Chondrocyte (in vitro differentiated cells): ENCODE measurements at regions not wholly inside any gene's neighbourhood (a gene's known extent, or its start where the extent isn't known, plus 50 kb on each side); places are given as distances from the start of the nearest gene placed in this dataset.

ENCODE experiments used
- DNase-seq: peaks from one replicate; pipeline ENCODE4 v3.0.0; 2021; ENCODE audit warnings: mixed read lengths, low spot score
- H3K27ac Mint-ChIP-seq: one replicate; pipeline ENCODE4 v1.8.0; 2021; ENCODE audit warnings: mild to moderate bottlenecking, moderate library complexity, mixed read lengths; ENCODE audit not compliant: unreplicated experiment
- H3K27me3 Mint-ChIP-seq: 2 replicates; pipeline ENCODE4 v1.8.0; 2021; ENCODE audit warnings: low read depth, mixed read lengths
- H3K36me3 Mint-ChIP-seq: 2 replicates; pipeline ENCODE4 v1.8.0; 2021; ENCODE audit warnings: low read depth, mixed read lengths
- H3K4me1 Mint-ChIP-seq: 2 replicates; pipeline ENCODE4 v1.8.0; 2021; ENCODE audit warnings: low read depth, mild to moderate bottlenecking, mixed read lengths
- H3K4me3 Mint-ChIP-seq: one replicate; pipeline ENCODE4 v1.8.0; 2021; ENCODE audit warnings: mild to moderate bottlenecking, moderate library complexity, mixed read lengths; ENCODE audit not compliant: unreplicated experiment
- H3K9me3 Mint-ChIP-seq: 2 replicates; pipeline ENCODE4 v1.8.0; 2021; ENCODE audit warnings: low read depth, mixed read lengths
- CTCF ChIP-seq: fragments of 200-600 bp; sonication (generic); IDR thresholded peaks from 2 replicates; pipeline ENCODE4 v1.5.0; 2021; ENCODE audit warnings: antibody characterized with exemption, mild to moderate bottlenecking, moderate library complexity

GRCh38 chr17:72065556-72065955, 55.3 kb upstream of the SOX9 start:
- Mint-ChIP-seq H3K27ac (no peak overlapping the region), H3K9me3 (no peaks in the 10 kb centered on the region), H3K27me3 (no peaks in the 10 kb centered on the region), H3K4me1 (no peaks in the 10 kb centered on the region), H3K4me3 (no peak overlapping the region), H3K36me3 (no peaks in the 10 kb centered on the region)
- no peak for TF ChIP-seq CTCF
- no peak for DNase-seq

GRCh38 chr17:72068643-72069042, 52.2 kb upstream of the SOX9 start:
- no peak for DNase-seq
- no peak for TF ChIP-seq CTCF
- Mint-ChIP-seq H3K9me3 (no peaks in the 10 kb centered on the region), H3K4me1 (no peaks in the 10 kb centered on the region), H3K4me3 (no peak overlapping the region), H3K27me3 (no peaks in the 10 kb centered on the region), H3K27ac (no peak overlapping the region), H3K36me3 (no peaks in the 10 kb centered on the region)

- TF ChIP-seq CTCF: no peak
- no peaks in the 10 kb centered on the region for H3K4me1 Mint-ChIP-seq
- no peaks in the 10 kb centered on the region for H3K9me3 Mint-ChIP-seq
- H3K27me3 Mint-ChIP-seq: peaks cover 2% of the 10 kb centered on the region
- H3K36me3 Mint-ChIP-seq: no peaks in the 10 kb centered on the region
- no peak for DNase-seq
- H3K4me3 Mint-ChIP-seq: no peak overlapping the region
- no peak overlapping the region for H3K27ac Mint-ChIP-seq
Measured at GRCh38 chr17:72069586-72070202, 51.1 kb upstream of the SOX9 start.
